ENCODE measurements at regions not wholly inside any gene's neighbourhood (a gene's known extent, or its start where the extent isn't known, plus 50 kb on each side); places are given as distances from the start of the nearest gene placed in this dataset.

DNA sequence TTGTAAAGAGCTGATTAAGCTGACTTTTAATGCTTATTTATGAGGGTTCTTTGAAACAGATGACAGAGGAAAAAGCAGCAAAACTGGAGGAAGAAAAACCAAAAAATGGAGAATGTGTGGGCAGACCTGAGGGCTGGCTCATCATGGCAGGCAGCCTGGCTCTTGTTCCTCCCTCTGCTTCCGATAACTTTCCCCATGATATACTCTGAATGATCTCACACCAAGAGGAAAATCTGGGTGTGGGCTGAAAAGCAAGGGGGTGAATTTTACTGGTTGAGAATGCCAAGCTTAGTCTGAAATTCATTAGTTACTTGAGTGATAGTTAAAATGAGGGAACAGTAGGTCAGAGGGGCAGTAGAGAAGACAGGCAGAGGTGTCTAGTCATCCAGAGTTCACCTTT, 330.1 kb upstream of the PRICKLE1 start:
- TF ChIP-seq EZH2 (IDR thresholded peaks at IDR 0.05; ENCODE audit: low read length, unreplicated experiment) (no peak), EZH2phosphoT487 (IDR thresholded peaks at IDR 0.05; ENCODE audit: borderline replicate concordance, low read length) (no peak)
- TF ChIP-seq, protein P1, sequence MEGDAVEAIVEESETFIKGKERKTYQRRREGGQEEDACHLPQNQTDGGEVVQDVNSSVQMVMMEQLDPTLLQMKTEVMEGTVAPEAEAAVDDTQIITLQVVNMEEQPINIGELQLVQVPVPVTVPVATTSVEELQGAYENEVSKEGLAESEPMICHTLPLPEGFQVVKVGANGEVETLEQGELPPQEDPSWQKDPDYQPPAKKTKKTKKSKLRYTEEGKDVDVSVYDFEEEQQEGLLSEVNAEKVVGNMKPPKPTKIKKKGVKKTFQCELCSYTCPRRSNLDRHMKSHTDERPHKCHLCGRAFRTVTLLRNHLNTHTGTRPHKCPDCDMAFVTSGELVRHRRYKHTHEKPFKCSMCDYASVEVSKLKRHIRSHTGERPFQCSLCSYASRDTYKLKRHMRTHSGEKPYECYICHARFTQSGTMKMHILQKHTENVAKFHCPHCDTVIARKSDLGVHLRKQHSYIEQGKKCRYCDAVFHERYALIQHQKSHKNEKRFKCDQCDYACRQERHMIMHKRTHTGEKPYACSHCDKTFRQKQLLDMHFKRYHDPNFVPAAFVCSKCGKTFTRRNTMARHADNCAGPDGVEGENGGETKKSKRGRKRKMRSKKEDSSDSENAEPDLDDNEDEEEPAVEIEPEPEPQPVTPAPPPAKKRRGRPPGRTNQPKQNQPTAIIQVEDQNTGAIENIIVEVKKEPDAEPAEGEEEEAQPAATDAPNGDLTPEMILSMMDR (conservative IDR thresholded peaks at IDR 0.05; ENCODE audit: low read depth, low read length): no peak

Measured in PC-3 (cell line).